T-helper 1 cell (primary cell): ENCODE measurements at regions not wholly inside any gene's neighbourhood (a gene's known extent, or its start where the extent isn't known, plus 50 kb on each side); places are given as distances from the start of the nearest gene placed in this dataset.

Experiments
- DNase-seq, 5 donors: peaks; one replicate each; pipeline ENCODE4 v3.0.0-alpha.2; 2012 to 2020

- no peak for DNase-seq
These were observed 660.9 kb downstream of the LIG4 start for GRCh38 chr13:107554460-107554859.

- no peak for DNase-seq
These were observed 661.5 kb downstream of the LIG4 start for GRCh38 chr13:107553838-107554237.

GRCh38 chr13:107551521-107551920 is 663.8 kb downstream of the LIG4 start:
- no peak for DNase-seq

- no peak for DNase-seq
These were observed 667.0 kb downstream of the LIG4 start for GRCh38 chr13:107548338-107548737.

- DNase-seq: no peak
These were observed 669.3 kb downstream of the LIG4 start for GRCh38 chr13:107545946-107546502.

- no peak for DNase-seq
These were observed 680.8 kb downstream of the LIG4 start for GRCh38 chr13:107534548-107534947.

- no peak for DNase-seq
These were observed 683.5 kb downstream of the LIG4 start for GRCh38 chr13:107531816-107532215.

GRCh38 chr13:107531180-107531579 is 684.2 kb downstream of the LIG4 start:
- DNase-seq: no peak

GRCh38 chr13:107529035-107529434 is 686.3 kb downstream of the LIG4 start:
- no peak for DNase-seq

GRCh38 chr13:107518780-107519179 is 696.6 kb downstream of the LIG4 start:
- DNase-seq: no peak

- no peak for DNase-seq
These were observed 697.0 kb downstream of the LIG4 start for GRCh38 chr13:107518292-107518691.

- DNase-seq: no peak
These were observed 698.8 kb downstream of the LIG4 start for GRCh38 chr13:107516517-107516916.

GRCh38 chr13:107512551-107512950 is 702.8 kb downstream of the LIG4 start:
- no peak for DNase-seq

- DNase-seq: no peak
These were observed 717.7 kb downstream of the LIG4 start for GRCh38 chr13:107497661-107498060.

- no peak for DNase-seq
These were observed 722.1 kb downstream of the LIG4 start for GRCh38 chr13:107493266-107493665.

GRCh38 chr13:107482688-107483087 is 732.6 kb downstream of the LIG4 start:
- DNase-seq: no peak

- DNase-seq: no peak
These were observed 735.2 kb downstream of the LIG4 start for GRCh38 chr13:107480130-107480529.

- DNase-seq: no peak
These were observed 737.5 kb downstream of the LIG4 start for GRCh38 chr13:107477772-107478379.

GRCh38 chr13:107475753-107476453 is 739.4 kb downstream of the LIG4 start:
- no peak for DNase-seq

- no peak for DNase-seq
These were observed 742.1 kb downstream of the LIG4 start for GRCh38 chr13:107473253-107473652.

GRCh38 chr13:107466326-107467099 is 748.8 kb downstream of the LIG4 start:
- DNase-seq: no peak

GRCh38 chr13:107462501-107462900 is 752.8 kb downstream of the LIG4 start:
- no peak for DNase-seq

- no peak for DNase-seq
These were observed 753.6 kb downstream of the LIG4 start for GRCh38 chr13:107461751-107462150.

- DNase-seq: no peak
These were observed 755.9 kb downstream of the LIG4 start for GRCh38 chr13:107459430-107459829.
